ENCODE measurements at regions not wholly inside any gene's neighbourhood (a gene's known extent, or its start where the extent isn't known, plus 50 kb on each side); places are given as distances from the start of the nearest gene placed in this dataset.

DNA sequence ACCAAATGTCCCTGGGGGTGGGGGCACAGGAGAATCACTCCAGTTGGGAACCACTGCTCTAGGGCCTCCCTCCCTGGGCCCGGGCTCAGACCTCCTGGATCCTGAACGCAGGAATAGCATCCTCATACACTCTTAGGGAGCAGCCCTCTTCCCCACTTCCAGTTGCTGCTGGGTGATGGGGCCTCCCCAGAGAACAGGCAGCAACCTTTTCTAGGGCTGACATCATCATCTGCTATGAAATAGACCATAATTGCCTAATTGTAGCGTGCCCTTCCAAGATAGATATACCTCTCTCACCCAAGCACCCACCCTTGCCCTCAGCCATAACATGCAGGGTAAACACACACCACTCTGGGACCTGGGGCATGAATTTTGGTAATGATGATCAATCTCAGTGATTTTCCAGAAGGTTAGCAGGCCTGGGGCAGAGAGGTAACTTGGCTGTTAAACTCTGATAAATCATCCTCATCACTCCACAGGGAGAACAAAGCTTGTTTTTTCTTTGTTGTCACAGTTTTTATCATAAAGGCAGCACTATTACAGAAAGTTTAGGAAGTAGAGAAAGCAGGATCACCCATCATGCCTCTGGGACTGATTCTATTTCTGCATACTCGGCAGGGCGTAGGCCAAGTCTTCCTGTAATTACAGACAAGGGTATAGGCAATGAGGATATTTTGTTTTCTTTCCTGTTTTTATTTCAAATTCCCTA lies 88.3 kb upstream of the PRDM11 start:
- TF ChIP-seq CTCF (IDR thresholded peaks at IDR 0.05; ENCODE audit: low read depth, low read length, poor library complexity, severe bottlenecking), result no peak
- no peak for TF ChIP-seq EZH2phosphoT487 (IDR thresholded peaks at IDR 0.05; ENCODE audit: borderline replicate concordance, low read length)

Measured in DOHH2 (cell line).